ENCODE measurements at regions not wholly inside any gene's neighbourhood (a gene's known extent, or its start where the extent isn't known, plus 50 kb on each side); places are given as distances from the start of the nearest gene placed in this dataset.

DNA sequence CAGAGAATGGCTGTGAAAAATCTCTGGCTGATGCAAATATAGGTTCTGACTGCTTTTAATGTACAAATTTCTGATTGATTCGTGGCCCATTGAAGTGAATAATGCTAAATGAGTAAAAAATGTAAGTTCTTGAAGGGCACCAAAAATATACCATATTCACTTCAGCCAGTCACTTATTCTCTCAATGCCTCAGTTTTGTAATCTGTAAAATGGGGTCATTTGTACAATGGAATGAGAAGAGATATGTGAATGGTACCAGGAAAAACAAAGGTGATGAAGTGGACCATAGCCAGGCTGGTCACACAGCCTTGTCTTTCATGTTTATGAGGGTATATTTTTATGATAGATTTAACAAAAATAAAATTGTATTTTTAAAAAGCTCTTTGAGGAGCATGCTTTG is 441.2 kb upstream of the NR3C2 start:
- DNase-seq (ENCODE audit: low spot score) (no peak), ATAC-seq (ENCODE audit: insufficient number of reproducible peaks, low FRiP score, low read depth) (no peak)
- no peak overlapping the region for H3K27ac ChIP-seq
- H3K4me3 ChIP-seq, result no peak overlapping the region
- no peaks in the 10 kb centered on the region for H3K27me3 ChIP-seq (replicated peaks; ENCODE audit: insufficient read depth)
- TF ChIP-seq, protein P1, sequence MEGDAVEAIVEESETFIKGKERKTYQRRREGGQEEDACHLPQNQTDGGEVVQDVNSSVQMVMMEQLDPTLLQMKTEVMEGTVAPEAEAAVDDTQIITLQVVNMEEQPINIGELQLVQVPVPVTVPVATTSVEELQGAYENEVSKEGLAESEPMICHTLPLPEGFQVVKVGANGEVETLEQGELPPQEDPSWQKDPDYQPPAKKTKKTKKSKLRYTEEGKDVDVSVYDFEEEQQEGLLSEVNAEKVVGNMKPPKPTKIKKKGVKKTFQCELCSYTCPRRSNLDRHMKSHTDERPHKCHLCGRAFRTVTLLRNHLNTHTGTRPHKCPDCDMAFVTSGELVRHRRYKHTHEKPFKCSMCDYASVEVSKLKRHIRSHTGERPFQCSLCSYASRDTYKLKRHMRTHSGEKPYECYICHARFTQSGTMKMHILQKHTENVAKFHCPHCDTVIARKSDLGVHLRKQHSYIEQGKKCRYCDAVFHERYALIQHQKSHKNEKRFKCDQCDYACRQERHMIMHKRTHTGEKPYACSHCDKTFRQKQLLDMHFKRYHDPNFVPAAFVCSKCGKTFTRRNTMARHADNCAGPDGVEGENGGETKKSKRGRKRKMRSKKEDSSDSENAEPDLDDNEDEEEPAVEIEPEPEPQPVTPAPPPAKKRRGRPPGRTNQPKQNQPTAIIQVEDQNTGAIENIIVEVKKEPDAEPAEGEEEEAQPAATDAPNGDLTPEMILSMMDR (IDR thresholded peaks at IDR 0.05), result no peak
- H3K36me3 ChIP-seq, result no peaks in the 10 kb centered on the region
- H3K4me1 ChIP-seq (ENCODE audit: control insufficient read depth in 1 of 2, low read depth in 2 of 2), result no peaks in the 10 kb centered on the region
- no peaks in the 10 kb centered on the region for H3K9me3 ChIP-seq

DNA sequence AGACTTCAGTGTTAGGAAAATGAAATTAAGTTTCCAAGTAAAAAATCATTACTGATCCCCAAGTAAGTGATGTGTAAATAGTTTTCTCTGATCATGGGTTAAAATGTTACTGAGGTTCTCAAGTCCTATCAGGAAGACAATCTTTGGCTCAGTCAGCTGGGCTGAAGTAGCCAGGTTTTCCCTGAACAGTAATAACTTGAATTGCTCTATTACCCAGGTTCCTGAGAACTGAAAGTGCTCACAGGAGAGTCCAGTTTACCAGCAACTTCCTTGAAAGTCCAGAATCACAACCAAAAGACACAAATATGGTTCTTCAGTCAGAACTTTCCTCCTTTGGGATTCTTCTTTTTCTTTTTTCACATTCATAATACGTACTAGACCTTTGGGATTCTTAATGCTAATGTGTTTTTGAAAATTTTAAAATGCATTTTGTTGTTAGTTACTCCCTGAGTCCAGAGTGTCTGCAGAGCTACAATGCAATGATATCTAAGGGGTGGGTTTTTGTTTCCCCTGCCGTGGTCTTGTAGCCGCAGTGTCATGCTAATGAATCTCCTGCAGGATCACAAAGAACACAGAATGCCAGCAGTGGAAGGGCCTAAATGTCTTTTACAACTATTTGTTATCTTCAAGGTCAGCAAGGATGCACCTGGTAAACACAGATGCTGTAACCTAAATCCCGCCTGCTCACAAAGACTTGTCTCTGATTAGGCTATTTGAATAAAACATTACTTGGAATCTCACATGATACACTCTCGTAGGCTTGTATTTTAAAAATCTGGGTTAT is 439.8 kb upstream of the NR3C2 start:
- H3K36me3 ChIP-seq, result no peaks in the 10 kb centered on the region
- TF ChIP-seq, protein P1 (IDR thresholded peaks at IDR 0.05), result no peak
- ATAC-seq (ENCODE audit: insufficient number of reproducible peaks, low FRiP score, low read depth) (no peak), DNase-seq (ENCODE audit: low spot score) (no peak)
- H3K4me1 ChIP-seq (ENCODE audit: control insufficient read depth in 1 of 2, low read depth in 2 of 2), result no peaks in the 10 kb centered on the region
- no peak overlapping the region for H3K4me3 ChIP-seq
- H3K27ac ChIP-seq, result no peak overlapping the region
- H3K27me3 ChIP-seq (replicated peaks; ENCODE audit: insufficient read depth), result no peaks in the 10 kb centered on the region
- no peaks in the 10 kb centered on the region for H3K9me3 ChIP-seq

GRCh38 chr4:148874331-148874730 is 432.1 kb upstream of the NR3C2 start:
- Histone ChIP-seq H3K9me3 (no peaks in the 10 kb centered on the region), H3K4me1 (ENCODE audit: control insufficient read depth in 1 of 2, low read depth in 2 of 2) (no peaks in the 10 kb centered on the region), H3K27ac (no peak overlapping the region), H3K27me3 (replicated peaks; ENCODE audit: insufficient read depth) (no peaks in the 10 kb centered on the region), H3K36me3 (no peaks in the 10 kb centered on the region), H3K4me3 (no peak overlapping the region)
- ATAC-seq (ENCODE audit: insufficient number of reproducible peaks, low FRiP score, low read depth) (no peak), DNase-seq (ENCODE audit: low spot score) (no peak)
- TF ChIP-seq, protein P1 (IDR thresholded peaks at IDR 0.05), result no peak

DNA sequence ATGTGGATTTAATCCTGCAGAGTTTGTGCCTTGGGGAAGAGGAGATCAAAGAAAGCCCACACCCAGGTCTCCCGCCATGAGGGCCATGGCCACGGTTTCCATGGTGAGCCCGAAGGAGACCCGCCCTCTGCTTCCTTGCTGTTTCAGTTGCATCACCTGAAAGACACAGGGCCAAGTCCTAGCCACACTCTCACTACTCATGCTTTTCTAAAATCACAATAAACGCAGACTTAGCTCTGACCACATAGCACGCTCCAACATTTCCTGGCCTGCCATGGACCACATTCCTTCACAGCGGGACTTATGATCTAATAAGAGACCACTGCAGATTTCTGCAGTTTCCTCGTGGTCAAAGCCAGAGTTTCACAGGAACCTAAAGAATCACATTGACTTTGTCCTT is 426.0 kb upstream of the NR3C2 start:
- H3K27ac ChIP-seq, result no peak overlapping the region
- no peaks in the 10 kb centered on the region for H3K9me3 ChIP-seq
- H3K4me1 ChIP-seq (ENCODE audit: control insufficient read depth in 1 of 2, low read depth in 2 of 2), result no peaks in the 10 kb centered on the region
- no peak overlapping the region for H3K4me3 ChIP-seq
- no peak for DNase-seq (ENCODE audit: low spot score)
- TF ChIP-seq, protein P1 (IDR thresholded peaks at IDR 0.05), result no peak
- H3K36me3 ChIP-seq, result no peaks in the 10 kb centered on the region
- no peak for ATAC-seq (ENCODE audit: insufficient number of reproducible peaks, low FRiP score, low read depth)
- no peaks in the 10 kb centered on the region for H3K27me3 ChIP-seq (replicated peaks; ENCODE audit: insufficient read depth)

- H3K27ac ChIP-seq, result no peak overlapping the region
- H3K27me3 ChIP-seq (replicated peaks; ENCODE audit: insufficient read depth), result no peaks in the 10 kb centered on the region
- TF ChIP-seq, protein P1 (IDR thresholded peaks at IDR 0.05), result no peak
- ATAC-seq (ENCODE audit: insufficient number of reproducible peaks, low FRiP score, low read depth) (no peak), DNase-seq (ENCODE audit: low spot score) (no peak)
- no peaks in the 10 kb centered on the region for H3K36me3 ChIP-seq
- no peak overlapping the region for H3K4me3 ChIP-seq
- H3K4me1 ChIP-seq (ENCODE audit: control insufficient read depth in 1 of 2, low read depth in 2 of 2), result no peaks in the 10 kb centered on the region
- H3K9me3 ChIP-seq, result no peaks in the 10 kb centered on the region
Observed at GRCh38 chr4:148866666-148867065, 424.5 kb upstream of the NR3C2 start.

Data from thoracic aorta (tissue), 2 donors.